Urothelium cell line (cell line): ENCODE measurements at regions not wholly inside any gene's neighbourhood (a gene's known extent, or its start where the extent isn't known, plus 50 kb on each side); places are given as distances from the start of the nearest gene placed in this dataset.
"Not testable (repeated sequence)": the region's sequence is repeated elsewhere in the genome, so short reads cannot be mapped to it uniquely, and the experiment has no call there.

Experiments
- DNase-seq: peaks from one replicate; pipeline ENCODE4 v3.0.0; 2011; ENCODE audit warnings: low spot score, mixed read lengths
- FAIRE-seq: peaks from 2 replicates; lab custom pipeline; 2011; peaks lifted over from hg19 to GRCh38; lab: Jason Lieb, UNC

GRCh38 chr21:15453261-15453660, 276.5 kb upstream of the USP25 start:
- DNase-seq (no peak), FAIRE-seq (no peak)

- not testable (repeated sequence) for FAIRE-seq
These were observed 276.0 kb upstream of the USP25 start for GRCh38 chr21:15453785-15454184.

GRCh38 chr21:15454931-15455330, 274.9 kb upstream of the USP25 start:
- not testable (repeated sequence) for DNase-seq, FAIRE-seq

More at GRCh38 chr21:15453785-15454184, 276.0 kb upstream of the USP25 start:
- not testable (repeated sequence) for DNase-seq

GRCh38 chr21:15455819-15456462, 273.8 kb upstream of the USP25 start:
- no peak for DNase-seq
- no peak for FAIRE-seq

GRCh38 chr21:15457965-15458364, 271.8 kb upstream of the USP25 start:
- DNase-seq (no peak), FAIRE-seq (no peak)

- FAIRE-seq (no peak), DNase-seq (no peak)
These were observed 267.7 kb upstream of the USP25 start for GRCh38 chr21:15462092-15462491.

- FAIRE-seq: no peak
- DNase-seq: no peak
These were observed 263.5 kb upstream of the USP25 start for GRCh38 chr21:15466329-15466728.

- FAIRE-seq (no peak), DNase-seq (no peak)
These were observed 261.4 kb upstream of the USP25 start for GRCh38 chr21:15468368-15468767.

- DNase-seq: no peak
- no peak for FAIRE-seq
These were observed 257.4 kb upstream of the USP25 start for GRCh38 chr21:15472108-15473040.

- not testable (repeated sequence) for DNase-seq, FAIRE-seq
These were observed 252.0 kb upstream of the USP25 start for GRCh38 chr21:15477773-15478172.

- FAIRE-seq: no peak
- DNase-seq: no peak
These were observed 249.6 kb upstream of the USP25 start for GRCh38 chr21:15480160-15480559.

GRCh38 chr21:15483138-15483780, 246.5 kb upstream of the USP25 start:
- FAIRE-seq: peak; percentile 35

GRCh38 chr21:15486460-15487195, 243.2 kb upstream of the USP25 start:
- DNase-seq: no peak
- FAIRE-seq: peak; percentile 93

More at GRCh38 chr21:15483138-15483780, 246.5 kb upstream of the USP25 start:
- DNase-seq: peak; percentile 79

GRCh38 chr21:15487196-15487550, 242.6 kb upstream of the USP25 start:
- DNase-seq (no peak), FAIRE-seq (no peak)

- FAIRE-seq (no peak), DNase-seq (no peak)
These were observed 238.7 kb upstream of the USP25 start for GRCh38 chr21:15491100-15491499.

- FAIRE-seq (no peak), DNase-seq (no peak)
These were observed 236.1 kb upstream of the USP25 start for GRCh38 chr21:15493646-15494045.

GRCh38 chr21:15494481-15494880, 235.3 kb upstream of the USP25 start:
- no peak for FAIRE-seq

GRCh38 chr21:15495965-15496364, 233.8 kb upstream of the USP25 start:
- DNase-seq (peak; percentile 38), FAIRE-seq (no peak)

More at GRCh38 chr21:15494481-15494880, 235.3 kb upstream of the USP25 start:
- DNase-seq: no peak

GRCh38 chr21:15496911-15497310, 232.9 kb upstream of the USP25 start:
- FAIRE-seq (no peak), DNase-seq (no peak)

GRCh38 chr21:15498455-15498854, 231.3 kb upstream of the USP25 start:
- no peak for FAIRE-seq
- no peak for DNase-seq

- FAIRE-seq (no peak), DNase-seq (no peak)
These were observed 223.7 kb upstream of the USP25 start for GRCh38 chr21:15506086-15506485.
